ENCODE measurements at regions not wholly inside any gene's neighbourhood (a gene's known extent, or its start where the extent isn't known, plus 50 kb on each side); places are given as distances from the start of the nearest gene placed in this dataset.

- TF ChIP-seq CTCF (IDR thresholded peaks at IDR 0.05) (no peak), POLR2A (IDR thresholded peaks at IDR 0.05) (no peak), POLR2AphosphoS5 (IDR thresholded peaks at IDR 0.05; ENCODE audit: insufficient read depth in 1 of 2, low read depth in 1 of 2) (no peak)
Observed at GRCh38 chr2:238568455-238569440, 142.0 kb downstream of the ASB1 start.

Measured in vagina (tissue), 2 donors.